NCI-H1105 treated with DMSO at 0.1 percent for 48 hours (cell line): ENCODE measurements at regions not wholly inside any gene's neighbourhood (a gene's known extent, or its start where the extent isn't known, plus 50 kb on each side); places are given as distances from the start of the nearest gene placed in this dataset.
"Not testable (repeated sequence)": the region's sequence is repeated elsewhere in the genome, so short reads cannot be mapped to it uniquely, and the experiment has no call there.

Experiments used
- DNase-seq: peaks from one replicate; lab custom pipeline; 2025; lab: John Stamatoyannopoulos, UW

DNA sequence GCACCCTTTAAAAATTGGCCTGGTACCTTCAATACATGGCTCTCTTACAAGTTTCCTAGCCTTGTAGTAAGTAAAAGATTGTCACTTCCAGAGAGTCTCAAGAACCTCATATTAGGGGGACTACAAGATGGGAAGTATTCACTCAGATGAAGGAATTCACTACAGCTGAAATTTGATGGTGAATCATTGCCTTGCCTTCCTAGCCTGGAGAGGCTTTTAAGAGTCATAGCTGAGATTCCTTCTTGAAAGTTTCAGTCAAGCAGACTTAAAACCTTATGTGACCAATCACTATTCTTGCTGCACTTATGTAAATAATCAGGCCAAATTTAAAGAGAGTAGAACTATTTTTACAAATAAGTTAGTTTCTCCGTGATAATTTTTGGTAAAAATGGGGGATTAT is 451.6 kb downstream of the TRHDE start:
- no peak for DNase-seq

DNA sequence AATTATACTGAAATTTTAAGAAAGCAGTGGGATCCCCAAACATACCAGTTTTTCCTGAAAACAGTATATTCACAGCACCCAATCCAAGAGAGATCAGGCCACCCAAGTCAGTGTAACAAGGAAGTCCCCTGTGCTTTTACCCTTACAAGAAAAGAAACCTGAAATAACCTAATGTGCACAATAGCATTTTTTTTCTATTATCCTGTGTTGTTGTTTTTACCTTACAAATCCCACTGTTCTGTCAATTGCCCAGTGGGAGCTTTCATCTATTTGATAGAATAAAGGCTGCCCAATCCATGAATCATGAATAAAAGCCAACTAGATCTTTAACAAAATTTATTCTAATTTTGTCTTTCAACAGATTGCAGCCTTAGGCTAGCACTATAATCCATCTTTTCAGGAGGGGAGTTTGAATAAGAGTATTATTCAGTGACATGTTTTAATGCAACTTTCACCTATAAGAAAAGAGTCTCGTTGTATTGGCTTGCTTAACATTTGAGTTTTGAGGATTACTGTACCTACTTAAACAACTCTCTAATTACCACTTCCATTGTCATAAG is 457.4 kb downstream of the TRHDE start:
- DNase-seq = no peak

DNA sequence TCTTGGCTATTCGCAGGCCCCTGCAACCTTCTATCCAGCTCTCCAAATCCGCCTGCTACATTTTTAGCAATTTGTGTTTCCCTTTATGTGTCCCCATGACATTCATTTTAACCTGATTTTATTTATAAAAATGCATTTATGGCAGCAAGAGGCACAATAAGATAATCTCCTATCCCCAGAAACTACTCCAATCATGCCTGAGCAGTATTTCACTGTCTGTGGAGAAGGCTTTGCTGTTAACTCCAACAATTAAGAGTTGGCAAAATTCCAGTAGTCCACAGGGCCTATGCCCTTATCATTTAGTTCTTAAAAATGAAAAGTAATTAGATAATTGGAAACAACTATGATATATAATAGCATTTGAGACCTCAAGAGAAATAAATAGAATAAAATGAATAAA is 462.4 kb downstream of the TRHDE start:
- DNase-seq = peak; percentile 38

- no peak for DNase-seq
Measured at GRCh38 chr12:72738811-72739210, 466.6 kb downstream of the TRHDE start.

- DNase-seq = no peak
Measured at GRCh38 chr12:72740064-72740463, 467.9 kb downstream of the TRHDE start.

DNA sequence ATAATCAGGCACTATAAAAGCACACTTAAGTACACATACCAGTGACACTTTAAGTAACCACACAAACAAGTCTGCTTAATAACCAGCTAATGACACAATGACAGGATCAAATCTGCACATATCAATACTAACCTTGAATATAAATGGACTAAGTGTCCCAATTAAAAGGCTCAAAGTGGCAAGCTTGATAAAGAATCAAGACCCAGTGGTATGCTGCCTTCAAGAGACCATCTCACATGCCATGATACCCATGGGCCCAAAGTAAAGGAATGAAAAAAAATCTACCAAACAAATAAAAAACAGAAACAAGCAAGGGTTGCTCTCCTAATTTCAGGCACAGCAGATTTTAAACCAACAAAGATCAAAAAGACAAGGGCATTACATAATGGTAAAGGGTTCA is 470.4 kb downstream of the TRHDE start:
- no peak for DNase-seq

GRCh38 chr12:72746048-72746447 is 473.9 kb downstream of the TRHDE start:
- no peak for DNase-seq

GRCh38 chr12:72747111-72747849 is 475.1 kb downstream of the TRHDE start:
- no peak for DNase-seq

DNA sequence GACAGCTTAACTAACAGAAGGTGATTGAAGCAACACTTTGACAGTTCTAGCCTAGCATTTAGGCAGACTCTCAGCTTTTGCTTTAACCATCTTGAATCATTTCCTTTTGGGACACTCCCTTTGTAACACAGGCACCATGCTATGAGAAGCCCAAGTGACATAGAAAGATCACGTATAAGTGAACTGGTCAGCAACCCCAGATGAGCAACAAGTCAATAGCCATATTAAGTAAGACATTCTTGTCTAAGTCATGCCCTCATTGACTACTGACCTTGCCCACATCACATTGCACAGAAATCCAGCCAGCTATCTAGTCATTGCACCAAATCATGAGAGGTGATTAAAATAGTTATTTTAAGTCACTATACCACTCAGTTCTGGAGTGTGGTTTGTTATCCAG is 476.8 kb downstream of the TRHDE start:
- no peak for DNase-seq

- DNase-seq = no peak
Measured at GRCh38 chr12:72753571-72753970, 481.4 kb downstream of the TRHDE start.

- DNase-seq = not testable (repeated sequence)
Measured at GRCh38 chr12:72754026-72754425, 481.9 kb downstream of the TRHDE start.

GRCh38 chr12:72766517-72766916 is 494.3 kb downstream of the TRHDE start:
- no peak for DNase-seq

- no peak for DNase-seq
Measured at GRCh38 chr12:72774023-72774422, 501.9 kb downstream of the TRHDE start.

- DNase-seq = peak; percentile 66
Measured at GRCh38 chr12:72777806-72778205, 505.6 kb downstream of the TRHDE start.

GRCh38 chr12:72790273-72790672 is 518.1 kb downstream of the TRHDE start:
- no peak for DNase-seq

- no peak for DNase-seq
Measured at GRCh38 chr12:72792889-72793288, 520.7 kb downstream of the TRHDE start.

GRCh38 chr12:72793796-72794195 is 521.6 kb downstream of the TRHDE start:
- no peak for DNase-seq

DNA sequence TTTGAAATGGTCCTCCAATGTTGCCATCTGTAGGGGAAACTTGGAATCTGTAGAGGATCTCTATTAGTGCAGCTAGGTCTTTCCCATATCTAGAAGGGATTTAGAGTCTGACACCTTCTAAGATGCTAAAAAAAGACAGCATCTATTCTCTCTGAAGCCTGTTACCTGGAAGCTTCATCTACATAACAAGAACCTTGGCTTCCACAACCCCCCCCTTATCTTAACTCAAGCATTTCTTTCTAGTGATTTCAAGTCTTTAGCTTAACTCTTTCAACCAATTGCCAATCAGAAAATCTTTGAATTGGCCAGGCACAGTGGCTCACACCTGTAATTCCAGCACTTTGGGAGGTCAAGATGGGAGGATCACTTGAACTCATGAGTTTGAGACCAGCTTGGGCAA is 543.3 kb downstream of the TRHDE start:
- no peak for DNase-seq

GRCh38 chr12:72828662-72829324 is 556.6 kb downstream of the TRHDE start:
- DNase-seq = no peak

DNA sequence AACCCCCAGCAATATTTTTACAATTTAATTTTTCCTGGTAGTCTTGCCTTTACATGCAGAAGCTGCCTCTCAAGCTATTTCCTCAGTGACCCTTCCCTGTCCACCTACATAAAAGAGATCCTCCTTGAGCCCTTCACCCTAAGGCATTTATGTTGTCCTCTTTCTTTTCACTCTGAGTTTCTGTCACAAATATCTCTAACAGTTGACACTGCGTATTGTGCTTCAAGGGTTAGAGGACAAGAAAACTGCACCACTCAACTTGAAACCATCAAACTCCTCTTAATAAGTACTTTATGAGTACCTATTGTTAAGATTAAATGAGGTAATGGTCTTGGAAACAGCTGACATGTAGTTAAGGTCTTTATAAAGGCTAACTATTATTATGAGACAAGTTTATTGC is 557.7 kb downstream of the TRHDE start:
- no peak for DNase-seq

GRCh38 chr12:72832024-72832423 is 559.9 kb downstream of the TRHDE start:
- DNase-seq = no peak

DNA sequence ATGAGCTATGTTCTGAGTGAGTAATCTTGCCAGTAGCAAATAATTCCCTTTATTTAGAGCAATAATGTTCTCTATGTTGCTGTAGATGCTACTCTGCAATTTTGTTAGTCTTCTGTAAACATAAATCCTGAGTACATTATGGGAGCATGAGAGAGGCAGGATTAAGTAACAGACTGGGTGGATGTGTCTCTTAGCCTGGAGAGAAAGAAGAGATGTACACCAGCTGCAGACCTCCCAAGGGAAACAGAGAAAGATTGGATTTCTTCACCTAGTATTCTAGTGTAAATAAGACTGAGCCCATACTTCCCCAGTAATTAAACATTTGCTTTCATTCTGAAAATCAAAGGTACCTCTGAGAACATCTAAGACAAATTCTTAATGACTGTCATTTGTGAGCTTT is 564.0 kb downstream of the TRHDE start:
- DNase-seq = no peak

- DNase-seq = no peak
Measured at GRCh38 chr12:72839696-72840095, 567.5 kb downstream of the TRHDE start.

- no peak for DNase-seq
Measured at GRCh38 chr12:72863671-72864070, 591.5 kb downstream of the TRHDE start.
